ENCODE measurements at regions not wholly inside any gene's neighbourhood (a gene's known extent, or its start where the extent isn't known, plus 50 kb on each side); places are given as distances from the start of the nearest gene placed in this dataset.

DNA sequence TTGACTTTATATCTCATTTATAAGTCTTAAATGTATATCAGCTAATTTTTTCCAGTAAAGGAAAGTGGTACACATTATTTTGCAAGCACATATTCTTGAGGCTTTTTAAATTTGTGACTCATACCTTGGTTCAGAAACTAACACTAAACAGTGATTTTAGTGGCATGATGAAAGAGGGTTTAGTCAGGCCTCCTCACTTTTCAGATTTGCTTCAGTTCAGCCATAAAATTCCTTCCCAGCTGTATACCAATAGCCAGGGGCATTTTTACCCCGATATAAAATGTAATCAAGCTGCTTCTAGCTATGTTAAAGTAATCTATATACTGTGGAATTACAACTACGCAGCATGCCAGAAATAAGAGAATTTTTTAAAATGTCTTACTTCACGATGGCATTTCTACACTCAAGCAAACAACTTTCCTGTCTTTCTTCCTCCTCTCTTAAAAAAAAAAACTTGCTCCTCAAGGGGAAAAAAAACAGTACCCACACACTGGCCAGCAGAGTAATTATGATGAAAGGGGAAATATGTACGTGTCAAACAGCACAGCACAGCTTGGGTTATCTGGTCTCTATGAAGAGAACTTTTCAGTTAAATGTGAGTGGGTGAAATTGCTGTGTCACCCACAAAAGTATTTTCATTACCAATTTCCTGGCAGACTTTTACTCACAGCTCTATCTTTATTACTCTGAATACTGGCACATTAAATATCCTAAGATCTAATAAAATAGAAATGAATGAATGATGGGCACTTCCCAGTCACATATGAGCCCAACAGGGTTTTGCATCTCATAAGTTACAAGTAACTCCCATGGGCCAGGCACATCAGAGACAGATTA, 244.8 kb upstream of the TENT5A start:
- no peaks in the 10 kb centered on the region for H3K36me3 ChIP-seq (ENCODE audit: insufficient read depth, low read length)
- H3K4me3 ChIP-seq (ENCODE audit: low read depth in 1 of 2, low read length in 2 of 2) = no peak overlapping the region
- ATAC-seq (ENCODE audit: insufficient read depth, low read depth) (no peak), DNase-seq (no peak)
- no peaks in the 10 kb centered on the region for H3K27me3 ChIP-seq (ENCODE audit: insufficient read depth, low read length, poor library complexity)
- H3K9ac ChIP-seq (ENCODE audit: low read depth, low read length) = no peak overlapping the region
- no peaks in the 10 kb centered on the region for H3K79me2 ChIP-seq (ENCODE audit: insufficient read depth, low read length)
- no peak overlapping the region for H3K4me2 ChIP-seq (ENCODE audit: insufficient read depth, low read length)
- no peaks in the 10 kb centered on the region for H3K9me3 ChIP-seq (ENCODE audit: insufficient read depth, low read length, severe bottlenecking)
- H2AFZ ChIP-seq (ENCODE audit: low read depth, low read length) = no peak overlapping the region
- H4K20me1 ChIP-seq (ENCODE audit: insufficient read depth, low read length) = no peaks in the 10 kb centered on the region
- H3K4me1 ChIP-seq (ENCODE audit: insufficient read depth, low read length) = no peaks in the 10 kb centered on the region
- no peak overlapping the region for H3K27ac ChIP-seq (ENCODE audit: low read length)
- TF ChIP-seq, protein P1, sequence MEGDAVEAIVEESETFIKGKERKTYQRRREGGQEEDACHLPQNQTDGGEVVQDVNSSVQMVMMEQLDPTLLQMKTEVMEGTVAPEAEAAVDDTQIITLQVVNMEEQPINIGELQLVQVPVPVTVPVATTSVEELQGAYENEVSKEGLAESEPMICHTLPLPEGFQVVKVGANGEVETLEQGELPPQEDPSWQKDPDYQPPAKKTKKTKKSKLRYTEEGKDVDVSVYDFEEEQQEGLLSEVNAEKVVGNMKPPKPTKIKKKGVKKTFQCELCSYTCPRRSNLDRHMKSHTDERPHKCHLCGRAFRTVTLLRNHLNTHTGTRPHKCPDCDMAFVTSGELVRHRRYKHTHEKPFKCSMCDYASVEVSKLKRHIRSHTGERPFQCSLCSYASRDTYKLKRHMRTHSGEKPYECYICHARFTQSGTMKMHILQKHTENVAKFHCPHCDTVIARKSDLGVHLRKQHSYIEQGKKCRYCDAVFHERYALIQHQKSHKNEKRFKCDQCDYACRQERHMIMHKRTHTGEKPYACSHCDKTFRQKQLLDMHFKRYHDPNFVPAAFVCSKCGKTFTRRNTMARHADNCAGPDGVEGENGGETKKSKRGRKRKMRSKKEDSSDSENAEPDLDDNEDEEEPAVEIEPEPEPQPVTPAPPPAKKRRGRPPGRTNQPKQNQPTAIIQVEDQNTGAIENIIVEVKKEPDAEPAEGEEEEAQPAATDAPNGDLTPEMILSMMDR (IDR thresholded peaks at IDR 0.05; ENCODE audit: borderline replicate concordance, extremely low read depth, low read length, poor library complexity, severe bottlenecking) = no peak
- TF ChIP-seq EZH2 (IDR thresholded peaks at IDR 0.05; ENCODE audit: borderline replicate concordance, low read depth, low read length, severe bottlenecking) = no peak

DNA sequence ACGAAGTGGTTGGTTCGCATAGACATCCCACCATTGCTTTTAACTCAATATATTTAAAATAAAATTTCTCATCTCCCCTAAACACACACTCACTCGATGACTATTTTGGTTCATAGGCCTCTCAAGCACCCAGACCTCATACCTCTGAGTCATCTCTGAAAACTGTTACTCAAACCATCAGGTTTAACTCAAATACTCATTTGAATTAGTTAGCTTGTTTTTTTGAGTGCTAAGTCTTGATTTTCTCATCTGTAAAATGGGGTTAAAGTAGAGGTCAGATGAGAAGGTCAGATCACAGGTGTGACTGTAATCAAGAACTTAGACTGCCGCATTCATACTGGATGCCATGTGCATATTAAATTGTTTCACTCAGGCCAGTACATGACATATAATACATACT, 243.9 kb upstream of the TENT5A start:
- ATAC-seq (ENCODE audit: insufficient read depth, low read depth) = no peak
- Histone ChIP-seq H3K36me3 (ENCODE audit: insufficient read depth, low read length) (no peaks in the 10 kb centered on the region), H3K27ac (ENCODE audit: low read length) (no peak overlapping the region), H3K4me3 (ENCODE audit: low read depth in 1 of 2, low read length in 2 of 2) (no peak overlapping the region), H3K27me3 (ENCODE audit: insufficient read depth, low read length, poor library complexity) (no peaks in the 10 kb centered on the region), H3K79me2 (ENCODE audit: insufficient read depth, low read length) (no peaks in the 10 kb centered on the region), H4K20me1 (ENCODE audit: insufficient read depth, low read length) (no peaks in the 10 kb centered on the region), H3K9me3 (ENCODE audit: insufficient read depth, low read length, severe bottlenecking) (no peaks in the 10 kb centered on the region), H3K4me2 (ENCODE audit: insufficient read depth, low read length) (no peak overlapping the region), H2AFZ (ENCODE audit: low read depth, low read length) (no peak overlapping the region), H3K9ac (ENCODE audit: low read depth, low read length) (no peak overlapping the region), H3K4me1 (ENCODE audit: insufficient read depth, low read length) (no peaks in the 10 kb centered on the region)
- no peak for TF ChIP-seq EZH2 (IDR thresholded peaks at IDR 0.05; ENCODE audit: borderline replicate concordance, low read depth, low read length, severe bottlenecking)
- TF ChIP-seq, protein P1 (IDR thresholded peaks at IDR 0.05; ENCODE audit: borderline replicate concordance, extremely low read depth, low read length, poor library complexity, severe bottlenecking) = no peak
- no peak for DNase-seq

DNA sequence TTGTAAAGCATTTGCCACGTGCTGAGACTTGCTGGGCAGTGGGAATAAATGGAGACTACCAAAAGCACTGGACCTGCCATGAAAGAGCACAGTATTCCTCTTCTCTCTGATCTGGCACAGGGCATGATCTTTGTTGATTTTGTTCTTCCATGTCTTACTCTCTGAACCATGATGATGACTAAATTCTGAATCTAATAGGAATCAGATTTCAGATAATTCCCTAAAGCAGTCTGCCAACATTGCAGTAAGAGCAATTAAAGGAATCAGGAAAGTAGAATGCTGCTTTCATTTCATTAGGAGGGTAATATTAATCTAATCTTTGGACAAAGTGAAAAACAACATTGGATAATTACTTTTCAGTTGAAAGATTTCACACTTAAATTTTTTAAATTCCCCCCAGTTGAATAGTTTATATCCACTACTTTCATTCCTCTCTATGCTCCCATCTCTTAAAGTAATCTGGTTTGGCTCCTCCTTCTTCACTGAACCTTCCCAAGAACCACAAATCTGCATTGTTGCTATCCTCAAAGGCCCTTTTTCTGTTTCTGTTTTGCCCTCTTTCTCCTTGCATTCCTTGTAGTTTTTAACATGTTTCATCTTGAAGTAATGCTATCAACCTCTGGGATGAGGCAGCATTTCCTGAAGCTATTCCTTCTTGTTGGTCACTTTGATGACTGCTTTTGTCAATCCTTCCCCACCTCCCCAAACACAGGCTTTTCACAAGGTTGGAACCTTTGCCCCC, 243.2 kb upstream of the TENT5A start:
- H3K27ac ChIP-seq (ENCODE audit: low read length) = no peak overlapping the region
- no peak for DNase-seq
- no peak for TF ChIP-seq EZH2 (IDR thresholded peaks at IDR 0.05; ENCODE audit: borderline replicate concordance, low read depth, low read length, severe bottlenecking)
- TF ChIP-seq, protein P1 (IDR thresholded peaks at IDR 0.05; ENCODE audit: borderline replicate concordance, extremely low read depth, low read length, poor library complexity, severe bottlenecking) = no peak

More for the DNA sequence above, 243.2 kb upstream of the TENT5A start:
- Histone ChIP-seq H4K20me1 (ENCODE audit: insufficient read depth, low read length) (no peaks in the 10 kb centered on the region), H3K79me2 (ENCODE audit: insufficient read depth, low read length) (no peaks in the 10 kb centered on the region), H3K4me1 (ENCODE audit: insufficient read depth, low read length) (no peaks in the 10 kb centered on the region), H3K9ac (ENCODE audit: low read depth, low read length) (no peak overlapping the region), H3K4me2 (ENCODE audit: insufficient read depth, low read length) (no peak overlapping the region), H3K27me3 (ENCODE audit: insufficient read depth, low read length, poor library complexity) (no peaks in the 10 kb centered on the region), H3K4me3 (ENCODE audit: low read depth in 1 of 2, low read length in 2 of 2) (no peak overlapping the region), H2AFZ (ENCODE audit: low read depth, low read length) (peak overlapping the region; percentile 7; the same call in 1 of the 2 replicates), H3K9me3 (ENCODE audit: insufficient read depth, low read length, severe bottlenecking) (no peaks in the 10 kb centered on the region), H3K36me3 (ENCODE audit: insufficient read depth, low read length) (no peaks in the 10 kb centered on the region)
- no peak for ATAC-seq (ENCODE audit: insufficient read depth, low read depth)

Data from DND-41 (cell line).